ENCODE measurements at regions not wholly inside any gene's neighbourhood (a gene's known extent, or its start where the extent isn't known, plus 50 kb on each side); places are given as distances from the start of the nearest gene placed in this dataset.

DNA sequence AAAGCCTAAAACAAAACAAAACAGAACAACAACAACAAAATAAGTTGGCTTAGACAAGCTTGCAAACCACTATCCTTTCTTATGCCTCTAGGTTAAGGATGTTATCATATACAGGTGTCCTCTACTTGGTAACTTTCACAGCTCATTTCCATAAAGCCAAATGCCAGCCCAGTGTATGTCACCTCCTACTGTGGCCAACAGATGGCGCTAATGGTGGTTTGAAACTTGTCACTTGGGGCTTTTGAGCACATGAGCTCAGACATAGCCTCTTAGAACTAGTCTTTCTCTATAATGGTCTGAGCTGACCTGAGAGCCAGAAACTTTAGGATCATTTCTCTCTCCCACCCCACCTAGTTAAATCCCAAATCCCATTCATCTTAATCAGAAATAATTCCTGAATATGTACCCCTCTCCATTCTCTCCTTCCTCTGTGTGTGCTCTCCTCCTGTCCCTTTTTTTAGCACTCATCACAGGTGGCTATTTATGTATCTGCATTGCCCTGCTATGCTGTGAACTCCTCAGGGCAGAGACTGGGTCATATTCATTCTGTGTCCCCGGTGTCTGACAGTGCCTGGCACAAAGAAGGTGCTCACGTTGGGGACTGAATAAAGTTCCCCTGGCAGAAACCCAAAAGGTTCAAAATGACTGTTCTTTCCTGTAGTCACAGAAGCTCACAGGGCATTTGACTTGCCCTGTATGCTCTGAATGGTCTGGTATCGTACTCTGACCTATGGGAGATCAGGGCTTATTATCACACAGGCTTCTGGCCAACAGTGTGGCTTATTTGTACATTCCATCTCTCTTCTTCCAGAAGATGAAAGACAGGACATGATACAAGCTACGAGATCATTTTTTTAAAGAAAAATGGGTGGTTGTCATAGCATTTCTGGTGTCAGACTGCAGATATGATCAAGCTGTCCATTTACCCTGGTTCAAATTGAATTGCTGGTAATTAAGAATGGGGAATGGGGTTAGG is 319.3 kb upstream of the AZI2 start:
- no peak overlapping the region for H3K9ac ChIP-seq (ENCODE audit: control insufficient read depth, extremely low read depth, insufficient read depth, low read length)
- dilution Hi-C loops (cut with MboI; ENCODE audit: extremely low pct_ligation_motif_present, low sequenced_read_pairs), result no loop called here
- peak; percentile 87 for FAIRE-seq
- no peaks in the 10 kb centered on the region for H4K20me1 ChIP-seq (ENCODE audit: control insufficient read depth, extremely low read depth, insufficient read depth, low read length)
- no peak overlapping the region for H3K4me3 ChIP-seq (ENCODE audit: control insufficient read depth in 2 of 3, extremely low read depth in 1 of 3, insufficient read depth in 2 of 3, low read depth in 1 of 3, low read length in 3 of 3)
- no peaks in the 10 kb centered on the region for H3K36me3 ChIP-seq (ENCODE audit: control insufficient read depth in 2 of 2, extremely low read depth in 1 of 2, insufficient read depth in 2 of 2, low read length in 2 of 2)
- no peaks in the 10 kb centered on the region for H3K9me3 ChIP-seq (ENCODE audit: control insufficient read depth, low read depth, low read length)
- H3K4me2 ChIP-seq (ENCODE audit: control insufficient read depth, extremely low read depth, insufficient read depth, low read depth, low read length), result no peak overlapping the region
- H3K27me3 ChIP-seq (ENCODE audit: control insufficient read depth, extremely low read depth, insufficient read depth, low read length), result no peaks in the 10 kb centered on the region
- H3K9me1 ChIP-seq (ENCODE audit: control insufficient read depth, extremely low read depth, insufficient read depth, low read length), result no peaks in the 10 kb centered on the region
- no peaks in the 10 kb centered on the region for H3K4me1 ChIP-seq (ENCODE audit: control insufficient read depth, extremely low read depth, insufficient read depth, low read length)
- no peak overlapping the region for H2AFZ ChIP-seq (ENCODE audit: control insufficient read depth, low read length)
- peak; percentile 1 for DNase-seq (ENCODE audit: low read depth, low spot score)
- H3K79me2 ChIP-seq (ENCODE audit: control insufficient read depth, insufficient read depth, low read length), result no peaks in the 10 kb centered on the region
- no peak overlapping the region for H3K27ac ChIP-seq (ENCODE audit: control insufficient read depth, insufficient read depth, low read length)
- TF ChIP-seq, protein P1, sequence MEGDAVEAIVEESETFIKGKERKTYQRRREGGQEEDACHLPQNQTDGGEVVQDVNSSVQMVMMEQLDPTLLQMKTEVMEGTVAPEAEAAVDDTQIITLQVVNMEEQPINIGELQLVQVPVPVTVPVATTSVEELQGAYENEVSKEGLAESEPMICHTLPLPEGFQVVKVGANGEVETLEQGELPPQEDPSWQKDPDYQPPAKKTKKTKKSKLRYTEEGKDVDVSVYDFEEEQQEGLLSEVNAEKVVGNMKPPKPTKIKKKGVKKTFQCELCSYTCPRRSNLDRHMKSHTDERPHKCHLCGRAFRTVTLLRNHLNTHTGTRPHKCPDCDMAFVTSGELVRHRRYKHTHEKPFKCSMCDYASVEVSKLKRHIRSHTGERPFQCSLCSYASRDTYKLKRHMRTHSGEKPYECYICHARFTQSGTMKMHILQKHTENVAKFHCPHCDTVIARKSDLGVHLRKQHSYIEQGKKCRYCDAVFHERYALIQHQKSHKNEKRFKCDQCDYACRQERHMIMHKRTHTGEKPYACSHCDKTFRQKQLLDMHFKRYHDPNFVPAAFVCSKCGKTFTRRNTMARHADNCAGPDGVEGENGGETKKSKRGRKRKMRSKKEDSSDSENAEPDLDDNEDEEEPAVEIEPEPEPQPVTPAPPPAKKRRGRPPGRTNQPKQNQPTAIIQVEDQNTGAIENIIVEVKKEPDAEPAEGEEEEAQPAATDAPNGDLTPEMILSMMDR (optimal IDR thresholded peaks at IDR 0.05 in 1 of 3, IDR thresholded peaks at IDR 0.05 in 1 of 3, conservative IDR thresholded peaks at IDR 0.05 in 1 of 3; ENCODE audit: extremely low read depth in 1 of 3, insufficient read depth in 2 of 3, low read length in 3 of 3), result peak; percentile 78 to 83 (median 81)
- TF ChIP-seq EZH2 (IDR thresholded peaks at IDR 0.05; ENCODE audit: low read length), result no peak

DNA sequence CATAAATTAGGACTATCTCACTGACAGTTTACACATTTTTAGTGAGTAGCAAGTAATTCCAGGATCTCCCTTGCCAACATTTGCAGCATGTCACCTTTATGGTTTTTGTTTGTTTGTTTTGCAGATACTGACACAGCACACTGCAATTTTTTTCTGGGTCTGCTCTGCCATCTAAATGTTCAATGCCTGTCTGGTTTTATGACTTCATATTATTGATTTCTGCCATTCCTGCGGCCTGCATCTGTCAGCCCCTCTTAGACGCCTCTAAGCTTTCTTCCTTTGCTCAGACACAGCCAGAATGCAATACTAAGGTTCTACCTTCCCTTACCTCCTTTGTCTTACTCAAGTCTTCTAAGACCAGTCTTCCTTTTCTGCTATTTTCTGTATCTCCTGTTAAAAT is 321.2 kb upstream of the AZI2 start:
- TF ChIP-seq, protein P1 (optimal IDR thresholded peaks at IDR 0.05 in 1 of 3, IDR thresholded peaks at IDR 0.05 in 1 of 3, conservative IDR thresholded peaks at IDR 0.05 in 1 of 3; ENCODE audit: extremely low read depth in 1 of 3, insufficient read depth in 2 of 3, low read length in 3 of 3), result no peak
- no peak for TF ChIP-seq EZH2 (IDR thresholded peaks at IDR 0.05; ENCODE audit: low read length)
- dilution Hi-C loops (cut with MboI; ENCODE audit: extremely low pct_ligation_motif_present, low sequenced_read_pairs), result no loop called here
- FAIRE-seq, result no peak

More for the DNA sequence above, 321.2 kb upstream of the AZI2 start:
- H3K27ac ChIP-seq (ENCODE audit: control insufficient read depth, insufficient read depth, low read length), result no peak overlapping the region
- no peaks in the 10 kb centered on the region for H4K20me1 ChIP-seq (ENCODE audit: control insufficient read depth, extremely low read depth, insufficient read depth, low read length)
- no peak overlapping the region for H3K9ac ChIP-seq (ENCODE audit: control insufficient read depth, extremely low read depth, insufficient read depth, low read length)
- H3K27me3 ChIP-seq (ENCODE audit: control insufficient read depth, extremely low read depth, insufficient read depth, low read length), result no peaks in the 10 kb centered on the region
- H3K36me3 ChIP-seq (ENCODE audit: control insufficient read depth in 2 of 2, extremely low read depth in 1 of 2, insufficient read depth in 2 of 2, low read length in 2 of 2), result no peaks in the 10 kb centered on the region
- no peak for DNase-seq (ENCODE audit: low read depth, low spot score)
- H3K79me2 ChIP-seq (ENCODE audit: control insufficient read depth, insufficient read depth, low read length), result no peaks in the 10 kb centered on the region
- no peak overlapping the region for H3K4me2 ChIP-seq (ENCODE audit: control insufficient read depth, extremely low read depth, insufficient read depth, low read depth, low read length)
- H3K4me1 ChIP-seq (ENCODE audit: control insufficient read depth, extremely low read depth, insufficient read depth, low read length), result no peaks in the 10 kb centered on the region
- no peak overlapping the region for H2AFZ ChIP-seq (ENCODE audit: control insufficient read depth, low read length)
- no peaks in the 10 kb centered on the region for H3K9me3 ChIP-seq (ENCODE audit: control insufficient read depth, low read depth, low read length)
- no peak overlapping the region for H3K4me3 ChIP-seq (ENCODE audit: control insufficient read depth in 2 of 3, extremely low read depth in 1 of 3, insufficient read depth in 2 of 3, low read depth in 1 of 3, low read length in 3 of 3)
- no peaks in the 10 kb centered on the region for H3K9me1 ChIP-seq (ENCODE audit: control insufficient read depth, extremely low read depth, insufficient read depth, low read length)

Data from keratinocyte (primary cell).